GM21786 (cell line): ENCODE measurements at regions not wholly inside any gene's neighbourhood (a gene's known extent, or its start where the extent isn't known, plus 50 kb on each side); places are given as distances from the start of the nearest gene placed in this dataset.
"Not testable (repeated sequence)": the region's sequence is repeated elsewhere in the genome, so short reads cannot be mapped to it uniquely, and the experiment has no call there.

ENCODE experiments used
- ATAC-seq: cut with Tn5 transposase; IDR thresholded peaks from one replicate; pipeline ENCODE4 v1.9.1; 2021; ENCODE audit not compliant: unreplicated experiment

DNA sequence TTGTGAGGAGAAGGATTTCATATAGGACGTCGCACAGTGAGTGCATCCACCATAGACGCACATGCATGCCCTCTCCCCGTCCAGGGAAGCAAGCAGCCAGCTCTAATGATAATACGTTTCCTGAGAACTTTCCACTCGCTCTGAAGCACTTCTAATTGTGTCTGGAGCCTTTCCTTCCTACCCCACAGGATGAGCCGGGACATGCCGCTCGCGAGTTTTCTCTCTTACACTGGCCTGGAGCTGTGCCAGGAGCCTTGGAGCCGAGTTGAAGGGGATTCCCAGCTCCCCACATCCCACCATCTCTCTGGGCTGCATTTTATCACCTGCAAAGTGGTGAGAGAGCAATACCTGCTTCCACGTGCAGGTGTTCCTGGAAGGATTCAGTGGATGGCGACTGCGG lies 368.1 kb downstream of the C16orf95 start:
- no peak for ATAC-seq

DNA sequence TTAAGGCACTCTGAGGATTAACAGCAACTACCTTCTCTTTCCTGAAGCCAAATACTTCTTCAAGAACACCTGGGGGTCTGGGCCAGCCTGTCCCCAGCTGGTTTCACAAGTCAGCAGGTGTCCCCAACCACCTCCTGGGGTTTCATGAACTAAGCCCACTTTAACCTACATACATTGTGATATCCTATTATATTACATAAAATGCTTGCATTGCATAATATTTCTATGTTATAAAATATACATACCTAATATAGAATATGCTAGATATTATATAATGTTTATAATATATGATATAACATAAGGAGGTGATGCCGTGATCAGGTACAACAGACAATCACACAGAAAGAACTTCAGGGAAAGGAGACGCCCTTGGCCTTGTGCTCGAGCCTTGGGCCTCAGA lies 367.6 kb downstream of the C16orf95 start:
- ATAC-seq, result no peak

DNA sequence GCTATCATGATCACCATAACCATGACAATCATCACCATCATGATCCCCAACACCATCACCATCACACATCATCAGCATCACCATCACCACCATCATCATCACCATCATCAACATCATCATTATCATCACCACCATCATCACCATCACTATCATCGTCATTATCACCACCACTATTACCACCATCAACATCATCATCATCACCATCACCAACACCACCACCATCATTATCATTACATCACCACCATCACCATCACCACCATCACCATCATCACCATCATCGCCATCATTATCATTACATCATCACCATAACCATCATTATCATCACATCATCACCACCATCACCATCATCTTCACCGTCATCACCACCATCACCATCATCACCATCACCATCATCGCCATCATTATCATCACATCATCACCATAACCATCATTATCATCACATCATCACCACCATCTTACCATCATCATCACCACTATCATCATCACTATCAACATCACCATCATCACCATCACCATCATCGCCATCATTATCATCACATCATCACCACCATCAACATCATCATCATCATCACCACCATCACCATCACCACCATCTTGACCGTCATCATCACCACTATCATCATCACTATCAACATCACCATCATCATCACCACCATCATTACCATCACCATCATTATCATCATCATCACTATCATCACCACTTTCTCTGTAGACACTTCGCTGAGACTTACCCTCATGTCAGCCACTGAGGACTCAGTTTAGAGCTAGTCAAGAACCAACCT lies 366.0 kb downstream of the C16orf95 start:
- ATAC-seq, result no peak

DNA sequence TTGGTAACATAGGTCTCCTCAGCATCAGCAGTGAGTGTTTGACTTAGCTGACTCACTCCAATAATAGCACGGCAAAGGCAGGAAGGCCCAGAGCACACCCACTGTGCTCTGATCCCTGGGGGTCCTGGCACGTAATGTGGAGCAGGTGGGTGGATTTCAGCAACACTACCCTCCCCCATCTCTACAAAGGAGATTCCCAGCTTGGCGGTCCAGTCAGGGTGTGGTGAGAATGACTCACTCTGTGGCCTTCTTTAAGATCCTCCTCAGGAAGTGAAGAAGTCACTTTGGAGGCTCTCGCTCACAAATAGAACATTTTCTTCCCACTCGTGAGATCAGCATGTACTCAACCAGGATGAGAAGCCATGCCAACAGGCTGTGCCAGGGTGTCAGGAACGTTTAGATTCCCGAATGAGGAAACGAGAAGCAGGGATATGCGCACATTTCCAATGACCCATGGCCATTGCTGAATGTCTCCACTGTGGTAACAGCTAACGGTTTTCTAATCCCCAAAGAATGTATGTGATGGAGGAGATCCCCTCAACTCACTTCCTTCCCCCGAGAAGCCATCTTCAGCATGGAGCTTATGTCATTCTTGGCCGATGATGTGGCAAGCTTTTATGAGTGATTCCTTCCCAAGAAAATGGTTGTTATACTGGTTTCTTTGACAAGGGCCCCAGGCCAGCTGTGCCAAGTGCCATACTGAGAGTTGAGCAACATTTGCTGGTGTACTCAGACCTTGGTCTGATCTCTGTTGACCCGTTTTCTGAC lies 365.2 kb downstream of the C16orf95 start:
- ATAC-seq, result no peak

DNA sequence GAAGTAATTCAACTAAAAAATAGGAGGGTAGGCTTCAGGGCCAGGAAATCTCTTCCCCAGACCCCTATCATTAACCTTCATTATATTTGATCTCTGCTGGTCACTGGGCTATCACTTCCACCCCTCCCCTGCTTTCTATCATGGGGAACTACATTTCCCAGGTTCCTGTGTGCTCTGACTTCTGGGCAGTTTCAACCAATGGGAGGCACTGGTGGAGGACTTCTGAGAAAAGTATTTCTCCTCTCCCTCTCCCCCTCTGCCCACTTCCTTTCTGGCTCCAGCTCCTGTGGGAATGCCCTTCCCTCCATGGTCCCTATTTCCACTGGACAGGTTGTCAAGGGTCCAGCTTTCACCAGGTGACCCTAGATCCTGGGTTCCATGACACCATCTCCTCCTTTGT lies 364.4 kb downstream of the C16orf95 start:
- no peak for ATAC-seq

DNA sequence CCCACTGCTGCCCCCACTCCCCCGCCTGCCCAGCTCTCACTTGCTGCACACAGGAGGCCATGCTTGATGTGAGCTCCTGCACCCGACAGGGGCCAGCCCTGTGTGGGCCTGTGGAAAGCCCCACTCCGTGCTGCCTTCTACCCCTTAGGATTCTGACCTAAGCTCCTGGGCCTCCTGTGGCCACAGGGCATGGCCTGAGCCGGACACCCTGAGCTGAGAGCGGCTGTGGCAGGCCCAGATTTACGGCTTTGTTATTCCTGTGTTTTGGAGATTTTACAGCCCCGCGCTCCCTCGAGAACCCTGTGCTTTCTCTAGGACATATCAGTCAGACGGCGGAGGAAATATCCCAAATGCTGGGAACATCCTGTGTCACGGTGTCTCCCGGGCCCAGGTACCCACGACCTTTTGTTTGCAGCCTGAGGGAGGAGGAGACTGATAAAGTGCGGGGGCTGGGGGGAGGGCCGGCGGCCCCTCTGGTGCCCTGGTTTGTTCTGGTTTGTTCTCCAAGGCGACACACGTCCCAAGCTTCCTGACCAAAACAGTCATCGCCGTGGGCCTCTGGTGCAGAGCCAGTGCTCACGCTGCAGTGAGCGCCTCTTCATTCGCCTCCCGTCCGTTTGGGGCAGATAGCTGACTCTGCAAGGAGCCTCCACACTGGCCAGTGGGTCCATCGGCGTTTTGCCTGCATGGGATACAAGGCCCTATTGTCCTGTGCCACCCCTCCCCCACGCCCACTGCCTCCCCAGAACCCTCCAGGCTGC lies 363.4 kb downstream of the C16orf95 start:
- ATAC-seq, result no peak

DNA sequence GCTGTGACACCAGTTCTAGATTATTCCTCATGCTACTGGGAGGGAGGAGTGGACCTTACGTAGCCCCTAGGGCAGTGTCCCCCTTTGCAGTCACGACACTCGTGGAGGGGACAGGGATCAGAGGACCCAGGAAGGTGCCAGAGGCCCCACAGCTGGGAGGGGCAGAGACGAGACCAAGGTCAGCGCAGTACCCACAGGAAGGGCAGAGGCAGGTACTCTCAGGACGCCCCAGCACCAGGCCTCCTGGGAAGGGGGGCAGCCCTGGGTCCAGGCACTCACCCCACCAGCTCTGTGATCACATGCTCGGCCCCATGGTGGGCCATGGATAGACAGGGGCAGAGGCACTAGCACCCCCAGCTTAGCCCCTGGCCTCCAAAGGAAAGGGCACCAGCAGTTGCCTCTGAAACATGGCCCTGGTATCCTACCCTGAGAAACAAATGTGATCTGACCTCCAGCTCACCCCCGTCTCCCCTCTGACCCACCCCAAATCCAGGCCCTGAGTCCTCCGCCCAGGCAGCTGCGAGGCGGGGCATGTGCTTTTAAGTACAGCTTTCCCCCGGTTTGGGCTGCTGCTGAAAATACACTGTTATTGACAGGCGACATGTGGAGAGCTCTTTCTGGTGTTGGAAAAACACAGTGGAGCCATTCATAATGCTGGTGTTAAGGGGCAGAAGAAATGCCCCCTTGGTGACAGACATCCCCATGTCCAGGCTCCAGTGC lies 361.9 kb downstream of the C16orf95 start:
- no peak for ATAC-seq

DNA sequence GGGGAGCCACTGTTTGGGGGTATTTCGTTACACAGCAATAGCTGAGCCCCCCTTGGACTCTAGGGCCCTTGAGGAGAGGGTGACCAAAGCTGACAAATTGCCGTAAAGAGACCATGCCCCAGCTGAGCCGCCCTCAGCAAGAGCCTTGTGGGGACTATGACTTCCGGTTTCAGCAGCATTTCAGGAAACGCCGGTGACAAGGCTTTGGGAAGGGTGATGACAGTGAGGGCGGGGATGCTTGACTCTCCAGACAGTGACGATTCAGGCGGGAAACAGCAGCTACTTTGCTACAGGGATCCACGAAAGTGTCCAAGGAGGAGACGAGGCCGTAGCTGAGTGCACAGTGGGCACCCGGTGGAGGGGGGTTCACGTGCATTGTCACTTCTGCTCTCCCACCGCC lies 360.8 kb downstream of the C16orf95 start:
- no peak for ATAC-seq

DNA sequence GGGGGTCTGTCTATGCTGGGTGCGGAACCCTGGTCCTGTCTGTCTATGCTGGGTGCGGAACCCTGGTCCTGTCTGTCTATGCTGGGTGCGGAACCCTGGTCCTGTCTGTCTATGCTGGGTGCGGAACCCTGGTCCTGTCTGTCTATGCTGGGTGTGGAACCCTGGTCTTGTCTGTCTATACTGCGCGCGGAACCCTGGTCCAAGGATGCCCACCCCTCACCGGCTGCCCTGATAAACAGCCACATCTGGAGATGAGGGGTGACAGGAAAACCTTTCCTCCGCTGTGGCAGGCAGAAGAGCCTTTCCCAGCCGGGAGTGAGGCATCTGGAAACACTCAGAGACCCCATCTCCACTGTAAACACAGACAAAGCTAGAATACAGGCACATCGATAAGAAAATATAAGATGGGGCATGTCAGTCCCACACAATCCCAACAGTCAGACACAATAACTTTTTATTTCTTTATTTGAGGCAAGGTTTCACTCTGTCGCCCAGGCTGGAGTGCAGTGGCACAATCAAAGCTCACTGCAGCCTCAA lies 359.5 kb downstream of the C16orf95 start:
- not testable (repeated sequence) for ATAC-seq

DNA sequence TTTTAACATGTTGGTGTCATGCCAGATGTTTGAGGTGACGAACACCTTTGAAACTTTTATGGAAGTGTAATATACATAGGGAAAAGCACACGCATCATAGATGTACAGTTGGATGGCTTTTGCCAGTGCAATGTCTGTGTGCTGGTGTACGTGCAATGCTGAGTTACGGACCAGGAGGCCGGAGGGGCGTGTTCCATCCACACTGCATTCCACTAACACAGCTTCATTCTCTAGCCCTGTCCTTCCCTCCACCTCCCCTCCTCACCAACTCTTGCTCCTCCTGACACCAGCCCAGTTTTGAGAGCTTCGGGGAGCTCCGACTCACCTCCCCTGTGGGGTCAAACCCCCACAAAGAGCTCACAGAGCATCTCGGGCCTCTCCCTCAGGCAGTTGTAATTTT lies 358.8 kb downstream of the C16orf95 start:
- ATAC-seq, result no peak

DNA sequence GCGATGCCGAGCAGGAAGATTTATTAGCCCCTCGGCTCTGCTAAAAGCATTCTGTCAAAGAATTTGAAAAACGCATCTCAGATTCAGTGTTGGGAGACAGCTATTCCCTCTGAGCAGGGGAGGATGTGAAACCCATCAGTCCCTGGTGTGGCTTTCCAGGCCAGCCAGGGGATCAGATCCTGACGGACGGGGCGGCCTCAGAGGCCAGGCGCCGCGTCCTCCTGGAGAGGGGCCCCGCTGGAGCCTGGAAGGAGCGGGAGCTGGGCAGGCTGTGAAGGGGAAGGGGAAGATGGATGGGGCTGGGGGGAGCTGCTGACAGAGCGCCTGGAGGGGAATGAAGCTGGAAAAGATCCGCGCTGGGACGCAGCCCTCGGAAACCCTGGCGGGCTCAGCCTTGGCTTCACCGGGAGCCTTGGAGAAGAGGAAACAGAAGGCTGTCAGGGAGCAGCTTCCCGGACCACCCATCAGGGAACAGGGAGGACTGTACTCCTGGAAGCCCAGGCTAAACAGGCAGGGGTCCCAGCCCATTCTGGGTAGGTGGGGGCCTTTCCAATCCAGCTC lies 358.0 kb downstream of the C16orf95 start:
- no peak for ATAC-seq

DNA sequence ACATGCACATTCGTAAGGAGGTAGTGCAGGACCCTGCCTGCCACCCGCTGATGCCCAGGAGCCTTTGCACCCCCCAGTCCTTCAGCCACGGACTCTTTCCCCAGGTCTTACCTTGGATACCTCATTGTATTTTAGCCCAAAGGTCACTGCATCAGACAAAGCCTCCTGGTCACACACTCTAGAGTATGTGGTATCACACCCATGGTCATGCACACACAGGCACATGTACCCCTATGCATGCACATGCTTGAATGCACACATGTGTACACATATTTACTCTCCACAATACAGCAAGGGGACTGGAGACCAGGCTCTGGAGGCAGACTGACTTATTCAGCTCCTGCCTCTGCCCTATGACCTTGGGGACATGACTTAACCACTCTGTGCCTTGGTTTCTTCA lies 357.5 kb downstream of the C16orf95 start:
- no peak for ATAC-seq

DNA sequence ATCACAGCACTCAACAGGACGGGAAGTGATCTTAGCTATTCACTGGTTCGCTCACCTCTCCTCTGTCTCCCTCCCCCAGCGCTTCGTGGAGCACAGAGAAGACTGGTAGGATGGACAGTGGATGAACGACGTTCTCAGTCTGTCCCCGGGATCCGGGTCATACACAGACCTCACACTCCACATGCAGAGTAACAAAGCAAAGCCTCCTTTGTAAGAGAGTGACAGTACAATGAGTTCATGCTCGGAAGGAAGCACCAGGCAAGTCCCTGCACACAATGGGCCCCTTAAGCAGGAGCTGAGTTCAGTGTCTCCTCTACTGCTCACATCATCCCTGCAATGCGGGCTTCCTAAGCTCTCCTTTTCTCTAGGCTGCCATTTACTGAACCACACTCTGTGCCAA lies 356.9 kb downstream of the C16orf95 start:
- ATAC-seq, result no peak

DNA sequence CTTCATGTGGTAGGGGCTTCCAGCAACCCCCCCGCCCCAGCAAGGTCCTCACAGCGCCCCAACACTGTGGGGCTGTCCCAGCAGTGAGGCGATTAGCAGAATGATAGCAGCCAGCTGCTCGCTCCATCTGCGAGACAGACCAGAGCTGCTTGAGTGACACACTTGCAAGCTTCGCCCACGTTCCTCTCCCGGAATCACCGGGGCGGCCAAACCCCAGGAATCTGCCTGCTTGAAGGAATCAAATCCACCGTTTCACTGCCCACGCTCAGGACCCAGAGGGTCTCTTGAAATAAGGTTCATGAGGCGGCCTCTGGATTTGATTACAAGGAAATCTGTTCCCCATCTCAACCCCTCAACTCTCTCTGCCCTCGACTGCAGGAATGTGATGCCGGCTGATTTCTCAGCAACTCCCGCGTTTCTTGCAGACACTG lies 356.0 kb downstream of the C16orf95 start:
- ATAC-seq, result no peak

DNA sequence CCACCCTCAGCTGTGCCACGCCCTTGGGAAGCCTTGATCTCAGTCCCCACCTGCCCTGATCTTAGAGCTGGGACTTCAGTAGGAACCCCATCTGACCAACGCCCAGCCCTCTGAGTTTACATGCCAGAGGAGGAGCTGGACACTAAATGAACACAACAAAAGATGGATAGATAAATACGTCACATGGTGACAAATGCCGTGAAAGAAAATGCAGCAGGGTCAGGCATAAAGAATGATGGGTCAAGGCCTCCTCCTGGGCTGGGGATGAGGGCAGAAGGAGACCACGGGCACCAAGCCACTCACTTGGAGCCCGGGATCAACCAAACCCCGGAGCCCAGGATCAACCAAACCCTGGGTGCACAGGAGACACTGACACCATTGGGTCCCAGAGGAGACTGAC lies 354.9 kb downstream of the C16orf95 start:
- ATAC-seq, result no peak

DNA sequence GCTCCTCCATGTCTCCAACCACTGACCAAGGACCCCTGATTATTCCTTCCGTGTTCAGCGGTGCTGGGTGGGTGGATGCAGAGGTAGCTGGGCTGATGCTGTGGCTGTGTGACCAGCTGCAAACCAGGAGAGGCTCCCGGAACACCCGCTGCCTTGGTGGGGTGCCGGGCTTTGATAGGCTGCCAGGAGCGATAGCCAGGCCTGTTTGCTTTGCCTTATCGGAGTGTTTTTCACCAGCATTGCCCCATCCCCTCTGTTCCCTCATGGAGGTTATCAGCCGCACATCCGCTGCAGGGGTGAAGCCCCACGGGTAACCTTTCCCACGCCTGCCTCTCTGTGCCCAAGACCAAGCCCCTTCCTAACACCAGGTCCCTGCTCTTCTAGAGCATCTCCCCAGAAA lies 354.3 kb downstream of the C16orf95 start:
- no peak for ATAC-seq

DNA sequence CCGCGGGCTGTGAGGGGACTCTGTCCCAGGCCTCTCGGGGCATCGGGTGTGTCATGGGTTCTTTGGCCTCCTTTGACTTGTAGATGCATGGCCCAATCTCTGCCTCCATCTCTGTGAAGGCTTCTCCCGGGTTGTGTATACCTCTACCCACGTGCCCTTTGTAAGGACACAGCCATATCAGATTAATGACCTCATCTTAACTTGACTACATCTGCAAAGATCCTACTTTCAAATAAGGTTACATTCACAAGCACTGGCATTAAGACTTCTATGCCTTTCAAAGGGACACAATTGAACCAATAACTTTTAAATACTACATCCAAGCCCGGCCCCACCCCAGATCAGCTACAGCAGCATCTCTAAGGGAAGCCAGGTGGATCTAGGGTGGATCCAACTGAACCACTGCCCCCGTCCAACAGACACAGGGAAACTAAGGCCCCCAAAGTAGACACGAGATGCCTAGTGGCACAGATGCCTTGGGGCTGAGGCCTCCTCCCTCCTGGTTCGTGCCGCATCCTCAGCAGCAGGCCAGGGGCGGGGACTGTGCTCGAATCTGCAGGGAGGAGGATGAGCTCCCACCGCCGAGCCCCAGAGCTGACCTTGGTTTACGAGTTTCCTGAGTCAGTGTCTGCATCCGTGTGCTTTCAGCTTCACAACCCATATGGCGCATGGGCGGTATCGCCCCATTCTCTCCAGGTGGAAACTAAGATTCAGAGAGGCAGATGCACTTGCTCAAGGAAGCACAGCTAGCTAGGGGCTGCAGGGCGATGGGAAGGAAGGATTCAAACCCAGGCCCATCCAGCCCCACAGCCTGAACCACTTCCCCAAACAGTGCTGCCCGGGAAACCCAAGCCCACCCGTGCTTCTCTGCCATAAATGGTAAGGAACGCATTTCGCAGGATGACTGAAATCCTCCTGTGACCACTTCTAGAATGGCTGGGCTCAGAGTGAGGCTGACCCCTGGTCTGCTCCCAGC lies 353.3 kb downstream of the C16orf95 start:
- ATAC-seq, result no peak

DNA sequence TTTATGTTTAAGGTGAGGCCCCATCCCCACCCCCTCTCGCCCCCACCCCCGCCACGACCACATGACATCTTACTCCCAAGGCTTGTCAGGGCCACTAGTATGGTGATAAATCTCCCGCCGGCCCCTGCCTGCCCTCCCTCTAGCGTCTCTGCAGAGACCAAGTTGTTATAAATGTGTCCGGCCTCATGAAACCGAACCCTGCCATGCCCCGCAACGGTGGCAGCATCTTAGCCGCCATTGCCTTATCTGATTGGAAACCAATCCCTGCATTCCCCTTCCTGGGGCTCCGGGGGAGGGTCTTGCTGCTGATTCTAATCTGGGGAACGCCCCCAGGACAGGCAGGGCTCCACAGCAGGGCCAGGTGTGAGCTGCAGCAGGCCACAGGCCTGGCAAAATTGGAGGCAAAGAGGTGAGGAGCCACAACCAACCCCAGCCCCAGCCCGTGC lies 352.4 kb downstream of the C16orf95 start:
- ATAC-seq, result no peak

DNA sequence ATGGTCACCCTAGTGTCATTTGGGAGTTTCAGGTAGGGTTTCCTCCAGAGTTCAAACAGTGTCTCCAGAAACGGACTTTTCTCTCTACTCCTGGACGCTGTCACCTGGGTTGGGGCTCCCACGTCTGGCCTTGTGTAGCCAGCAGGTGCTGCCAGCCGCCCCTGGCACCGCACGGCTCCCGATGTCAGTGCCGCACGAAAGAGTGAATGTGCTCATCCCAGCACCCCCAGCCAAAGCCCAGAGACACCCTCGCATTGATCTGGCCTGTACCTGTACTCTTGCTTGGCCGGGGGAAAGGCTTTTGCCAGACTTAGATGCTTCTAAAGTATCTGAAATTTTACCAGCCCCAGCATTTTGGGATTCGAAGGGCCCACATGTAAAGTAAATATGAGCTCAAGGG lies 351.9 kb downstream of the C16orf95 start:
- ATAC-seq, result no peak
